Fibroblast of villous mesenchyme (primary cell): ENCODE measurements at regions not wholly inside any gene's neighbourhood (a gene's known extent, or its start where the extent isn't known, plus 50 kb on each side); places are given as distances from the start of the nearest gene placed in this dataset.
"Not testable (repeated sequence)": the region's sequence is repeated elsewhere in the genome, so short reads cannot be mapped to it uniquely, and the experiment has no call there.

Experiments
- DNase-seq: peaks from one replicate; pipeline ENCODE4 v3.0.0-alpha.2; 2010; ENCODE audit warnings: low read depth
- H3K4me3 ChIP-seq: 2 replicates; pipeline ENCODE4 v1.5.1; 2011; ENCODE audit warnings: low read depth, mild to moderate bottlenecking, low read length
- TF ChIP-seq, protein P1 (sequence below): IDR thresholded peaks from 2 replicates; pipeline ENCODE4 v1.5.1; 2012; ENCODE audit warnings: low read depth, mild to moderate bottlenecking, low read length; ENCODE audit not compliant: insufficient read depth

DNA sequence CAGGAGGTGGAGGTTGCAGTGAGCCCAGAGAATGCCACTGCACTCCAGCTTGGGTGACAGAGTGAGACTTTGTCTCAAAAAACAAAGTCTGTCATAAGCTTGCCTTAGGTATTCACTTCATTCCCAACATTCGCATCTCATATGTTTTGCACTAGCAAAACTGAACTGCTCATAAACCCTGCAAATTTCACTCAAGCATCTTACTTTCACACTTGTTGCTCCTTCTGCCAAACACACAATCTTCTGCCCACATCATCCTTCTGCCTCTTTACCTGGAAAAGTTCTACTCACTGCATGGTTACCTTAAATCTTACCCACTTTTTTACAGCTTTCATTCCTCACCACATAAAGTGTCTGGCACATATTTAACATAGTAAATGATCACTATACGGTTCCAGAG is 152.5 kb downstream of the USP22 start:
- DNase-seq, result no peak
- H3K4me3 ChIP-seq, result no peak overlapping the region
- TF ChIP-seq, protein P1, sequence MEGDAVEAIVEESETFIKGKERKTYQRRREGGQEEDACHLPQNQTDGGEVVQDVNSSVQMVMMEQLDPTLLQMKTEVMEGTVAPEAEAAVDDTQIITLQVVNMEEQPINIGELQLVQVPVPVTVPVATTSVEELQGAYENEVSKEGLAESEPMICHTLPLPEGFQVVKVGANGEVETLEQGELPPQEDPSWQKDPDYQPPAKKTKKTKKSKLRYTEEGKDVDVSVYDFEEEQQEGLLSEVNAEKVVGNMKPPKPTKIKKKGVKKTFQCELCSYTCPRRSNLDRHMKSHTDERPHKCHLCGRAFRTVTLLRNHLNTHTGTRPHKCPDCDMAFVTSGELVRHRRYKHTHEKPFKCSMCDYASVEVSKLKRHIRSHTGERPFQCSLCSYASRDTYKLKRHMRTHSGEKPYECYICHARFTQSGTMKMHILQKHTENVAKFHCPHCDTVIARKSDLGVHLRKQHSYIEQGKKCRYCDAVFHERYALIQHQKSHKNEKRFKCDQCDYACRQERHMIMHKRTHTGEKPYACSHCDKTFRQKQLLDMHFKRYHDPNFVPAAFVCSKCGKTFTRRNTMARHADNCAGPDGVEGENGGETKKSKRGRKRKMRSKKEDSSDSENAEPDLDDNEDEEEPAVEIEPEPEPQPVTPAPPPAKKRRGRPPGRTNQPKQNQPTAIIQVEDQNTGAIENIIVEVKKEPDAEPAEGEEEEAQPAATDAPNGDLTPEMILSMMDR, result no peak

DNA sequence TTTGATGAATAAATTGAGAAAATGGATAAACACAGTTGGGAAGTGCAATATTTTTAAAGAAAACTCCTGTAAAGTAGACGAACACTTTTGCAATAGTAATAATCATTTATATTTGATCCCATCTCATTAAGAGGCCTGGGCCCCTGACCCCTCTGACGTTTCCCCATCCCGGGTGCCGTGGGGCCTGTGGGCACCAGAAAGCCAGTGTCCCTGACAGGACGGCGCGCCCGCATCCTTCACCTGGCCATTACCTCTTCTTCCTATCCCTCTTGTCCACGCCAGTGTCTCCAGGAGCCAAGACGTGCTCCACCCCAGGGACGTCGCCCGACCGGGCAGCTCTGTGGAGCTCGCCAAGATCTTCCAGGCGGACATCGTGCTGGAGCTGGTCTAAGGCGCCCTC is 147.4 kb downstream of the USP22 start:
- H3K4me3 ChIP-seq, DNase-seq: not testable (repeated sequence)

DNA sequence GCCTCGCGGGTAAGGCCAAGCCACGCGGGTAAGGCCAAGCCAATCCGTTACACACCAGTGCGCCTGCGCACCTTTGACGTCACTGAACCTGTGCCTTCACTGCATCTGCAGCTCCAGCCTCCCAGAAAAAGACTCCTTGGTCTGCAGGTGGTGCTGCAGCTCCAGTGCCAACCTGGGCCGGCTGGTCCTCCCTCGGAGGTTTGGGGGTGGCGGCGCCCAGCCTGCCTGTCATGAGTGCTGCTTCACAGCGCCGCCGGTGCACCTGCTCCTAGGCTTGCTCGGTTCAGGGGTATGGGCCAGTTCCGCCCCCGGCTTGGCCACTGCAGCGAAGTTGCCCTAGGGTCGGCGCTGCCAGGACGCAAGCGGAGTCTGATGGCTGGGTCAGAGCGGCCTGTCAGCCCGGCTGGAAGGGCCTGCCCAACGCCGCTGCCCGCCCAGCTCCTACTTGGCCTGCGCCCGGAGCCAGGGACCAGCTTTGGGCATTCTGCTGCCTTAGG is 146.6 kb downstream of the USP22 start:
- DNase-seq, result no peak
- no peak overlapping the region for H3K4me3 ChIP-seq
- TF ChIP-seq, protein P1, result peak; percentile 18

DNA sequence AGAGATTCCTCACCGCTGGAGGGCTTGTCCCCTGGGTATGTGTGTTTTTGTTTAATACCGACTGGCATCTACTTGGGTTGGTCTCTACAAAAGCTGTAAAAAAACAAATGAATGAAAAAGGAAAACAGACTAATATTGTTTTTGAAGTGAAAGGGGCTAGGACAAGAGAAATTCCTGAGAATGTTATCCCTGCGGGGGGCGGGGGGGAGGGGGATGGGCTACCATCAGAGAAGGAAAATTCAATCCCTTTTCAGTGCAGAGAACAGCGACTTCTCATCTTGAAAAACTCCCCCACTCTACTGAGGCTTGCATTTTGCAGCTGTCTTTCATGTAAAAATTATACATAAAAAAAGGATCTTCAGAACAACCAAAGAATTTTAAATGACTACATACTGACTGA is 144.1 kb downstream of the USP22 start:
- not testable (repeated sequence) for DNase-seq, H3K4me3 ChIP-seq

DNA sequence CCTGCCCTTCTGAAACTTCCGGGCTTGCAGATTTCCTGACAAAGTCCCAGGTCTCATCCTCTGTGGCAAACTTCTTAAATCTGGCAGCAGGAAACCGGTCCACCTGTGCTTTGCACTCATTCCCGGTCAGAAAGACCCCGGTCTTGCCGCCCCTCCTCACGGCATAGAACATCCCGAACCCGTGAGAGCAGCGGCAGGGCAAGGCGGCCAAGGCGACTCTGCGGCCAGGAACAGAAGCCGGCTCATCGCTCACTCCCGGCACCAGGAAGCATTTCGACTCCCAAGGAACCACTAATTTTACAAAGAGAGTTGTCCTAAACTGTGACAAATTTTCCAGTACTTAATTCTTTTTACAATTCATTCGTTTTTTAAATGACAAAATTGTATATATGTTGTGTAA is 140.3 kb downstream of the USP22 start:
- not testable (repeated sequence) for H3K4me3 ChIP-seq, DNase-seq

DNA sequence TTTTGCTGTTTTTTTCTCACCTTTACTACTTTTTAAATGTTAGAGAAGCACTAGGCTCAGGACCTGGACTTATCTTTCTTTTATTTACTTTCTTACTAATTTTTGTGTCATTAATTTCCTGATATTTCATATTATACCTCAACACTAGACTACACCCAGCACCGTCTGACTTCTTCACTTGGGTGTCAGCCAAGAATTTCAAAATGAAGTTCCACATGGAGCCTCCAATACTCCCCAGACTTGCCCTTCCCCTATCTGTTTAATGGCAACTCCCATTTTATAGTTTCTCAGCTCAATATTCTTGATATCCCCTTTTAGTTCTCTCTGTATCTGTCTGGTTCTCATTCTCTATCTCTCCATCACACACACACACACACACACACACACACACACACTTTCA is 139.3 kb downstream of the USP22 start:
- H3K4me3 ChIP-seq, DNase-seq: not testable (repeated sequence)

DNA sequence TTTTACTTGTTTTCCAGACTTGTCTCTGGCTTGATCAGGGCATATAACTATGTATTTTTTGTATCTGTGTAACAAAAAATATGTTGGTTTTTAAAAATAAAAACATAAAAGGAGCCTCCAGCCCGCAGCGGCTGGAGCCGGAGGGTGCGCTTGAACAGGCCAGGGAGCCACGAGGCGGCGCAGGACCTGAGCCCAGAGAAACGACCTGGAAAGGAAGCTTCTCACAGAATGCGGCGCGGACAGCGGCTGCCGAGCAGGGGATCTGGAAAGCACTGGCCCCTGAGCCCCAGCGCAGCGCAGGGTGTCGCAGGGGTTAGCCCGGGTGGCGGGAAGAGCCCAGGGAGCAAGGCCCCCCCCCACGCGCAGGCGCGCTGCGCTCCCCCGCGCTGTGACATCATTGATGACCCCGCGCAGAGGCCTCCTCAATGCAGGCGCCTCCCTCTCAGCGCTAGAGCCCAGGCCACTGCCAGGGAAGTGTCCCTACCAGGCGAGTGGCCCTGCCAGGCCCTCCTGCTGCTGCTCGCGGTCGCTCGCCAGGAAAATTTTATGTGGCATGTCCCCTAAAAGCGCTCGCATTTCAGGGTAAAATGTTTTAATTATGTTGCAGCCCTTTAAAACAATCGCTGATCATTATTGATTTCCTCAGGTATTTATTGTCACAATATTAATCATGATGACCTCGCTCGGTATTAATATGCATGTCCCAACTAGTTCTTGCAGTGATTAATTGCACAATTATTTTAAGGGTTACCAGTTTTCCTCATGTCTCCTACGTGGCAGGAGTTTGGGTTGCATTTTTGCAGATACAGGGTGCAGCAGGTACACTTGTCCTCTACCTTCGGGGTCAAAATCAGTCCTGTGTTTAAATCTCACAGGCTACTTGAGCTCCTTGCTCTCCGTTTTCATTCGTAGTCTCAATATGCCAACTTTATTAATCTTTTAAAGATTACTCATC is 134.2 kb downstream of the USP22 start:
- TF ChIP-seq, protein P1, result peak; percentile 84

DNA sequence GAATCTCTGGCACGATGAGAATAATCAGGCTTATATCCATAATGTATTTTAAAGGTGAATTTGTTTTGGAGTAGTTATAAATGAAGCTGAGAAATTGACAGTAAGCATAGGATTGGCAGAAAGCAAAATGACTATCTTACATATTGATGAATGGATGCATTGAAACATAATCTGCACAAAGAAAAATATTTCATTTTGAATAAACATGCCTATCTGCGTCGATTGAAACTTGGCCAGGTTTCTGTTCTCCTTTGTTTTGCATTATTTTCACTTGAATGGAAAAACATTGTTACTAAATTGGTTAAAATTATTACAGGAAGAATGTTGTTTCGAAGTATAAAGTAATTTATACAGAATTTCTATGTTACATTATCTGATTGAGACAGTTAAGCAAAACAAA is 128.2 kb downstream of the USP22 start:
- no peak for DNase-seq
- TF ChIP-seq, protein P1, result no peak
- H3K4me3 ChIP-seq, result no peak overlapping the region

More for the DNA sequence above, 134.2 kb downstream of the USP22 start:
- H3K4me3 ChIP-seq, result peak overlapping the region; percentile 55
- DNase-seq, result peak; percentile 84

DNA sequence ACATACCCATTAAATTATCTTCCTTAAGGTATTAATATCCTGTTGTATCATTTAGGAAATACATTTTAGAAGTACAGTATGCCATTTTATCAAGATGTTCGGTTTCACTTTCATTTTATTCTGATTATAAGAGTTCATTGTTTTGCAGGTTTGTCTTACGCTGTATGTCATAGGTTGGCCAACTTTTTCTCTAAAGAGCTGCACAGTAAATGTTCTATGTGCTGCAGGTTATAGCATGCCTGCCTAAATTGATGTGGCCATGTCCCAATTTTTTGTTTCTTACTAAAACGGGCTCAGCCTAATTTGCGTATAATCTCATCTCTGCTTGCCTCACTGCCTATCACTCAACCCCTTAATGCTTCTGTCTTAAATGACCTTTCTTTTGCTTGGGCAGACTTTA is 126.4 kb downstream of the USP22 start:
- TF ChIP-seq, protein P1, result no peak
- H3K4me3 ChIP-seq, result peak overlapping the region; percentile 27
- no peak for DNase-seq

DNA sequence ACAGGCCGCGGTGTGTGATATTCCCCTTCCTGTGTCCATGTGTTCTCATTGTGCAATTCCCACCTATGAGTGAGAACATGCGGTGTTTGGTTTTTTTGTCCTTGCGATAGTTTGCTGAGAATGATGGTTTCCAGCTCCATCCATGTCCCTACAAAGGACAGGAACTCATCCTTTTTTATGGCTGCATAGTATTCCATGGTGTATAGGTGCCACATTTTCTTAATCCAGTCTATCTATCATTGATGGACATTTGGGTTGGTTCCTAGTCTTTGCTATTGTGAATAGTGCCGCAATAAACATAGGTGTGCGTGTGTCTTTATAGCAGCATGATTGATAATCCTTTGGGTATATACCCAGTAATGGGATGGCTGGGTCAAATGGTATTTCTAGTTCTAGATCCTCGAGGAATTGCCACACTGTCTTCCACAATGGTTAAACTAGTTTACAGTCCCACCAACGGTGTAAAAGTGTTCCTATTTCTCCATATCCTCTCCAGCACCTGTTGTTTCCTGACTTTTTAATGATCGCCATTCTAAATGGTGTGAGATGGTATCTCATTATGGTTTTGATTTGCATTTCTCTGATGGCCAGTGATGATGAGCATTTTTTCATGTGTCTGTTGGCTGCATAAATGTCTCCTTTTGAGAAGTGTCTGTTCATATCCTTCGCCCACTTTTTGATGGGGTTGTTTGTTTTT is 125.1 kb downstream of the USP22 start:
- H3K4me3 ChIP-seq, DNase-seq: not testable (repeated sequence)
